ENCODE measurements at regions not wholly inside any gene's neighbourhood (a gene's known extent, or its start where the extent isn't known, plus 50 kb on each side); places are given as distances from the start of the nearest gene placed in this dataset.

GRCh38 chr2:12251121-12251520 lies 465.6 kb upstream of the TRIB2 start:
- no peak overlapping the region for H3K4me3 Mint-ChIP-seq (ENCODE audit: unreplicated experiment)

GRCh38 chr2:12251749-12252148 lies 465.0 kb upstream of the TRIB2 start:
- Mint-ChIP-seq H3K36me3 (ENCODE audit: unreplicated experiment) (no peaks in the 10 kb centered on the region), H3K27me3 (ENCODE audit: unreplicated experiment) (peaks cover 2% of the 10 kb centered on the region), H3K4me1 (ENCODE audit: low read depth, unreplicated experiment) (no peaks in the 10 kb centered on the region), H3K4me3 (ENCODE audit: unreplicated experiment) (no peak overlapping the region), H3K27ac (ENCODE audit: unreplicated experiment) (no peak overlapping the region), H3K9me3 (ENCODE audit: unreplicated experiment) (no peaks in the 10 kb centered on the region)
- no peak for DNase-seq
- TF ChIP-seq, protein P1, sequence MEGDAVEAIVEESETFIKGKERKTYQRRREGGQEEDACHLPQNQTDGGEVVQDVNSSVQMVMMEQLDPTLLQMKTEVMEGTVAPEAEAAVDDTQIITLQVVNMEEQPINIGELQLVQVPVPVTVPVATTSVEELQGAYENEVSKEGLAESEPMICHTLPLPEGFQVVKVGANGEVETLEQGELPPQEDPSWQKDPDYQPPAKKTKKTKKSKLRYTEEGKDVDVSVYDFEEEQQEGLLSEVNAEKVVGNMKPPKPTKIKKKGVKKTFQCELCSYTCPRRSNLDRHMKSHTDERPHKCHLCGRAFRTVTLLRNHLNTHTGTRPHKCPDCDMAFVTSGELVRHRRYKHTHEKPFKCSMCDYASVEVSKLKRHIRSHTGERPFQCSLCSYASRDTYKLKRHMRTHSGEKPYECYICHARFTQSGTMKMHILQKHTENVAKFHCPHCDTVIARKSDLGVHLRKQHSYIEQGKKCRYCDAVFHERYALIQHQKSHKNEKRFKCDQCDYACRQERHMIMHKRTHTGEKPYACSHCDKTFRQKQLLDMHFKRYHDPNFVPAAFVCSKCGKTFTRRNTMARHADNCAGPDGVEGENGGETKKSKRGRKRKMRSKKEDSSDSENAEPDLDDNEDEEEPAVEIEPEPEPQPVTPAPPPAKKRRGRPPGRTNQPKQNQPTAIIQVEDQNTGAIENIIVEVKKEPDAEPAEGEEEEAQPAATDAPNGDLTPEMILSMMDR (IDR thresholded peaks at IDR 0.05; ENCODE audit: partially characterized antibody, unreplicated experiment): no peak

More at GRCh38 chr2:12251121-12251520, 465.6 kb upstream of the TRIB2 start:
- H3K27me3 Mint-ChIP-seq (ENCODE audit: unreplicated experiment): peaks cover 2% of the 10 kb centered on the region
- TF ChIP-seq, protein P1 (IDR thresholded peaks at IDR 0.05; ENCODE audit: partially characterized antibody, unreplicated experiment): no peak
- no peak for DNase-seq
- no peaks in the 10 kb centered on the region for H3K36me3 Mint-ChIP-seq (ENCODE audit: unreplicated experiment)
- H3K9me3 Mint-ChIP-seq (ENCODE audit: unreplicated experiment): no peaks in the 10 kb centered on the region
- H3K27ac Mint-ChIP-seq (ENCODE audit: unreplicated experiment): no peak overlapping the region
- no peaks in the 10 kb centered on the region for H3K4me1 Mint-ChIP-seq (ENCODE audit: low read depth, unreplicated experiment)

DNA sequence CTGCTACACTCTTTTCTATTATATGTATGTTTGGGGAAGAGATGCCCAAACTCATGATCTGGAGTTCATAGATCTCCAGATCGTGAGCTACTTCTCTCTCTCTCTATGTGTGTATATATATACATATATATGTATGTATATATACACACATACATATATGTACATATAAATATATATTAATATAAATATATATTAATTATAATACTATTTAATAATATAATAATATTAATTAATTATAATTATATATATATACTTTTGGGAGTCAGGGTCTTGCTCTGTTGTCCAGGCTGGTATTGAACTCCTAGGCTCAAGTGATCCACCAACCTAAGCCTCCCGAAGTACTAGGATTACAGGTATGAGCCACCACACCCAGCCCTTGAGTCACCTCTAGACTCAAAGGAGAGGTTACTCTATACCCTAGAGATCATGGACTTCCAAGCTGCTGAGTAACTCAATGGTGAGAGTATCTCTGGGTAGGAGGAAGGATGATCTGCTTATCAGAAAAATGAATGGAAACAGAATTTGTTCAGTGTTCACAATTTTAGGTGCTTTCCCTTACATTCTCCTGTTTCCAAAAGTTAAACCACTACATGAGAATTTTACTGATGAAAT lies 463.5 kb upstream of the TRIB2 start:
- TF ChIP-seq, protein P1 (IDR thresholded peaks at IDR 0.05; ENCODE audit: partially characterized antibody, unreplicated experiment): no peak
- Mint-ChIP-seq H3K27ac (ENCODE audit: unreplicated experiment) (no peak overlapping the region), H3K36me3 (ENCODE audit: unreplicated experiment) (no peaks in the 10 kb centered on the region), H3K27me3 (ENCODE audit: unreplicated experiment) (peaks cover 2% of the 10 kb centered on the region), H3K9me3 (ENCODE audit: unreplicated experiment) (no peaks in the 10 kb centered on the region), H3K4me3 (ENCODE audit: unreplicated experiment) (no peak overlapping the region), H3K4me1 (ENCODE audit: low read depth, unreplicated experiment) (no peaks in the 10 kb centered on the region)
- no peak for DNase-seq

DNA sequence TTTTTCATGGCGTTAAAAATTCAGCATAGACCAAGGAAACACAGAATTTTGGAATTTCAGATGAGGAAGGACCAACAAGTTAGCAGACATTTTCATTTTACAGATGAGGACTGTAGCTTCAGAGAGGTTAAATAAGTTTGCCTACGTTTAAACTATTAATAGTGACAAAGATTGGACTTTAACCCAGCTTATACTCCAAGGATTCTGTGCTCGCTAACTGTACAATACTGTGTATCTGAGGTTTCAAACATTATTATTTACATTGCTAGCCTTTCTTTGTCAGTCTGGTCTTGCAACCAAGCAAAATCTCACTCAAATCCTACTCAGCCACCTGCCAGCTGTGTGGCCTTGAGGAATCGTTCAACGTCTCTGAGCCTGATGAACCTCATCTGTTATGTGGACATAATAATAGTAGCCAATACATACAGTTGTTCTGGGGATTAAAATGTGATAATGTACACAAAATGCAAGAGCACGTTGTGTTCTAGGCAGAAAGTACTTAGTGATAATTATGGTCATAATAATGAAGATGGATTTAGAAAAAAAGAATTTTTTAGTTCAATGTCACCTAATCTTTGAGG lies 462.4 kb upstream of the TRIB2 start:
- TF ChIP-seq, protein P1 (IDR thresholded peaks at IDR 0.05; ENCODE audit: partially characterized antibody, unreplicated experiment): no peak
- Mint-ChIP-seq H3K36me3 (ENCODE audit: unreplicated experiment) (no peaks in the 10 kb centered on the region), H3K27ac (ENCODE audit: unreplicated experiment) (no peak overlapping the region), H3K4me3 (ENCODE audit: unreplicated experiment) (no peak overlapping the region), H3K4me1 (ENCODE audit: low read depth, unreplicated experiment) (peaks cover under 1% of the 10 kb centered on the region), H3K27me3 (ENCODE audit: unreplicated experiment) (peaks cover 2% of the 10 kb centered on the region), H3K9me3 (ENCODE audit: unreplicated experiment) (no peaks in the 10 kb centered on the region)
- no peak for DNase-seq

- no peak overlapping the region for H3K4me3 Mint-ChIP-seq (ENCODE audit: unreplicated experiment)
- TF ChIP-seq, protein P1 (IDR thresholded peaks at IDR 0.05; ENCODE audit: partially characterized antibody, unreplicated experiment): no peak
- H3K27me3 Mint-ChIP-seq (ENCODE audit: unreplicated experiment): no peaks in the 10 kb centered on the region
- H3K27ac Mint-ChIP-seq (ENCODE audit: unreplicated experiment): no peak overlapping the region
- H3K9me3 Mint-ChIP-seq (ENCODE audit: unreplicated experiment): no peaks in the 10 kb centered on the region
- DNase-seq: no peak
- H3K36me3 Mint-ChIP-seq (ENCODE audit: unreplicated experiment): no peaks in the 10 kb centered on the region
- peaks cover 6% of the 10 kb centered on the region for H3K4me1 Mint-ChIP-seq (ENCODE audit: low read depth, unreplicated experiment)
Measured at GRCh38 chr2:12256206-12256605, 460.5 kb upstream of the TRIB2 start.
